ENCODE measurements at regions not wholly inside any gene's neighbourhood (a gene's known extent, or its start where the extent isn't known, plus 50 kb on each side); places are given as distances from the start of the nearest gene placed in this dataset.
A peak's percentile ranks its signal among the peaks of the same experiment; 100 is the strongest.

- no peak overlapping the region for H3K4me3 ChIP-seq (ENCODE audit: low read depth, low read length)
- H3K27me3 ChIP-seq (ENCODE audit: control insufficient read depth, insufficient read depth, low read length), result peaks cover 21% of the 10 kb centered on the region
- TF ChIP-seq, protein P1, sequence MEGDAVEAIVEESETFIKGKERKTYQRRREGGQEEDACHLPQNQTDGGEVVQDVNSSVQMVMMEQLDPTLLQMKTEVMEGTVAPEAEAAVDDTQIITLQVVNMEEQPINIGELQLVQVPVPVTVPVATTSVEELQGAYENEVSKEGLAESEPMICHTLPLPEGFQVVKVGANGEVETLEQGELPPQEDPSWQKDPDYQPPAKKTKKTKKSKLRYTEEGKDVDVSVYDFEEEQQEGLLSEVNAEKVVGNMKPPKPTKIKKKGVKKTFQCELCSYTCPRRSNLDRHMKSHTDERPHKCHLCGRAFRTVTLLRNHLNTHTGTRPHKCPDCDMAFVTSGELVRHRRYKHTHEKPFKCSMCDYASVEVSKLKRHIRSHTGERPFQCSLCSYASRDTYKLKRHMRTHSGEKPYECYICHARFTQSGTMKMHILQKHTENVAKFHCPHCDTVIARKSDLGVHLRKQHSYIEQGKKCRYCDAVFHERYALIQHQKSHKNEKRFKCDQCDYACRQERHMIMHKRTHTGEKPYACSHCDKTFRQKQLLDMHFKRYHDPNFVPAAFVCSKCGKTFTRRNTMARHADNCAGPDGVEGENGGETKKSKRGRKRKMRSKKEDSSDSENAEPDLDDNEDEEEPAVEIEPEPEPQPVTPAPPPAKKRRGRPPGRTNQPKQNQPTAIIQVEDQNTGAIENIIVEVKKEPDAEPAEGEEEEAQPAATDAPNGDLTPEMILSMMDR (IDR thresholded peaks at IDR 0.05; ENCODE audit: insufficient read depth, low read length, poor library complexity, severe bottlenecking), result no peak
- DNase-seq (ENCODE audit: low read depth), result no peak
- H3K36me3 ChIP-seq (ENCODE audit: control insufficient read depth, insufficient read depth, low read length), result no peaks in the 10 kb centered on the region
Measured at GRCh38 chr4:7128644-7129043, 60.8 kb upstream of the GRPEL1 start.

DNA sequence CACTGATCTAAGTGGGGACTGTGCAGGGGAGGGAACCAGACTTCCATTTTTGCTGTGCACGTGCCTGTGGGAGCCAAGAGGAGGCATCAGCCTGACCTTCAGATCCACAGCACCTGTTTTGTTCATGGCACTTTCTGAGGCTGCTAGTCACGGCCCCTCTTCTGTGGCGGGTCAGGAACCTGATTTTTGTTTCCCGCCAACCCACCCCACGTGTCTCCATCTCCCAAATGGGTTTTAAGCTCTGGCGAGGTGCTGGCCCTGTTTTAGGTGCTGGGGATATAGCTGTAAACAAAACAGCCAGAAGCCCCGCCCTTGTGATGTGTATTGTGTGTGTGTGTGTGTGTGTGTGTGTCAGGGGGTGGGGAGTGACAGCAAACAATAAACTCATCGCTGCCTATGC, 60.4 kb upstream of the GRPEL1 start:
- no peak for DNase-seq (ENCODE audit: low read depth)
- peaks cover 24% of the 10 kb centered on the region for H3K27me3 ChIP-seq (ENCODE audit: control insufficient read depth, insufficient read depth, low read length)
- H3K4me3 ChIP-seq (ENCODE audit: low read depth, low read length), result no peak overlapping the region
- TF ChIP-seq, protein P1 (IDR thresholded peaks at IDR 0.05; ENCODE audit: insufficient read depth, low read length, poor library complexity, severe bottlenecking), result no peak
- no peaks in the 10 kb centered on the region for H3K36me3 ChIP-seq (ENCODE audit: control insufficient read depth, insufficient read depth, low read length)

DNA sequence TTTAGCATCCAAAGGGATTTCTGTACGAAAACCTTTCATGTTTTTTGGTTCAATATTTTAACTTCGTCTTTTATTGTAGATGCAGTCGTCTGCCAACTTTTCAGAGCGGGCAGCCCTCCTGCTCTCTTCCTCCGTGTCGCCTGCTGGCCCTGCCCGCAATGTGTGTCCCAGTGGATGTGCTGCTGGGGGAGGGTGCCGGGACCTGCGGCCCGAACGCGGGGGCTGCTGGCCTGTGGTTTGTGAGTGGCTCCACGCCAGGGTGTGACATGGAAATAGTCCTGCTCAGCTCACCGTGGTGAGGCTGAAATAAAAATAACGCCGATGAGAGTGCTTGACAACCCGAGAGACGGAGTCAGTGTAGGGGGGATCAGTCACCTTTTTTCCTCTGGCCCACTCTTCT, 59.7 kb upstream of the GRPEL1 start:
- Histone ChIP-seq H3K4me3 (ENCODE audit: low read depth, low read length) (no peak overlapping the region), H3K27me3 (ENCODE audit: control insufficient read depth, insufficient read depth, low read length) (peaks cover 28% of the 10 kb centered on the region), H3K36me3 (ENCODE audit: control insufficient read depth, insufficient read depth, low read length) (no peaks in the 10 kb centered on the region)
- TF ChIP-seq, protein P1 (IDR thresholded peaks at IDR 0.05; ENCODE audit: insufficient read depth, low read length, poor library complexity, severe bottlenecking), result no peak
- DNase-seq (ENCODE audit: low read depth), result no peak

- DNase-seq (ENCODE audit: low read depth), result no peak
- no peaks in the 10 kb centered on the region for H3K36me3 ChIP-seq (ENCODE audit: control insufficient read depth, insufficient read depth, low read length)
- H3K27me3 ChIP-seq (ENCODE audit: control insufficient read depth, insufficient read depth, low read length), result peaks cover 32% of the 10 kb centered on the region
- TF ChIP-seq, protein P1 (IDR thresholded peaks at IDR 0.05; ENCODE audit: insufficient read depth, low read length, poor library complexity, severe bottlenecking), result no peak
- no peak overlapping the region for H3K4me3 ChIP-seq (ENCODE audit: low read depth, low read length)
Measured at GRCh38 chr4:7126981-7127380, 59.1 kb upstream of the GRPEL1 start.

DNA sequence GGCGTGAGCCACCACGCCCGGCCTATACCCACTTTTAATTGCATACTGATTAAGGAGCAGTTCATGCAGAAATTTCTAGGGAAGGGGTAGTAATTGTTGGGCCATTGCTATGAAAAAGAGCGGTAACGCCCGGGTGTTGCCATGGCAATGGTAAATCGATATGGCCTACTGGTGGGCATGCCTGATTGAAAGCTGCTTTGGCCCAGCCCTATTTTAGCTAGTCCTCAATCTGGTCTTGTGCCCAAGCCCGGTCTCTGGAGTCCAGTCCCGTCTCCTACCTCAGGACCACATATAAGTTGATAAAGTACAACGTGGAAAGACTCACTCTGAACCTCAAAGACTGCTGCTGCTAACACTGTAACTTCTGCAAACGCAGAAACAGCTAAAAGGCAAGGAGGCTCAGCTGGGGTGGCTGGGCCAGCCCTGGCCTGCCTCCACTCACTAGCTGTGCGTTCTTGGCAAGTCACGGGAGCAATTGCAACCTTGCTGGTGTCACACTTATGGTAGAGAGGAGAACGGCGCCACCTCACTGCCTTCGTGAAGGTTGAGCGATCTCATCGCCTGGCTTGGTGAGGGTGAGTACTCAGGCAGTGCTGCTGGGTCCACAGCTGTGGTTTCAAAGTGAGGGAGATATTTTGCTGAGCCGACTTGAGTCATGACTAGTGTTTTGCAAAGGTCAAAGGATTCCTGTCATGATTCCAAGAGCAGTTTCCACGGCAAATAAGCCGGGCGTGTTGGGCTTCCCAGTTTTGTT, 57.0 kb upstream of the GRPEL1 start:
- Histone ChIP-seq H3K27me3 (ENCODE audit: control insufficient read depth, insufficient read depth, low read length) (peaks cover 44% of the 10 kb centered on the region), H3K4me3 (ENCODE audit: low read depth, low read length) (no peak overlapping the region), H3K36me3 (ENCODE audit: control insufficient read depth, insufficient read depth, low read length) (no peaks in the 10 kb centered on the region)
- TF ChIP-seq, protein P1 (IDR thresholded peaks at IDR 0.05; ENCODE audit: insufficient read depth, low read length, poor library complexity, severe bottlenecking), result no peak
- peak; percentile 86 for DNase-seq (ENCODE audit: low read depth)
